Medulla oblongata (tissue), 1 donor: ENCODE measurements at regions not wholly inside any gene's neighbourhood (a gene's known extent, or its start where the extent isn't known, plus 50 kb on each side); places are given as distances from the start of the nearest gene placed in this dataset.
"Not testable (repeated sequence)": the region's sequence is repeated elsewhere in the genome, so short reads cannot be mapped to it uniquely, and the experiment has no call there.

Experiments
- DNase-seq: peaks from one replicate; pipeline ENCODE4 v3.0.0-alpha.2; 2015; ENCODE audit errors: extremely low spot score

- DNase-seq, result peak; percentile 83
Observed at GRCh38 chr3:161914703-161915417, 418.3 kb downstream of the OTOL1 start.

GRCh38 chr3:161915418-161915750 lies 418.8 kb downstream of the OTOL1 start:
- peak; percentile 37 for DNase-seq

GRCh38 chr3:161920196-161920595 lies 423.6 kb downstream of the OTOL1 start:
- no peak for DNase-seq

- DNase-seq, result no peak
Observed at GRCh38 chr3:161925749-161926360, 429.2 kb downstream of the OTOL1 start.

GRCh38 chr3:161927131-161927530 lies 430.5 kb downstream of the OTOL1 start:
- DNase-seq, result no peak

- DNase-seq, result peak; percentile 24
Observed at GRCh38 chr3:161939918-161940620, 443.5 kb downstream of the OTOL1 start.

- no peak for DNase-seq
Observed at GRCh38 chr3:161940621-161940965, 444.0 kb downstream of the OTOL1 start.

- no peak for DNase-seq
Observed at GRCh38 chr3:161941891-161942290, 445.3 kb downstream of the OTOL1 start.

GRCh38 chr3:161943801-161944345 lies 447.3 kb downstream of the OTOL1 start:
- not testable (repeated sequence) for DNase-seq

GRCh38 chr3:161946443-161946960 lies 449.9 kb downstream of the OTOL1 start:
- no peak for DNase-seq

- no peak for DNase-seq
Observed at GRCh38 chr3:161950318-161950868, 453.8 kb downstream of the OTOL1 start.

GRCh38 chr3:161957467-161957866 lies 460.9 kb downstream of the OTOL1 start:
- no peak for DNase-seq

- DNase-seq, result no peak
Observed at GRCh38 chr3:161964857-161965256, 468.2 kb downstream of the OTOL1 start.

GRCh38 chr3:161969867-161970266 lies 473.3 kb downstream of the OTOL1 start:
- no peak for DNase-seq

- no peak for DNase-seq
Observed at GRCh38 chr3:161975201-161975600, 478.6 kb downstream of the OTOL1 start.

GRCh38 chr3:161977063-161977462 lies 480.5 kb downstream of the OTOL1 start:
- DNase-seq, result no peak

GRCh38 chr3:161977850-161978249 lies 481.2 kb downstream of the OTOL1 start:
- DNase-seq, result no peak

GRCh38 chr3:161987933-161988332 lies 491.3 kb downstream of the OTOL1 start:
- DNase-seq, result no peak

- DNase-seq, result no peak
Observed at GRCh38 chr3:161989012-161989411, 492.4 kb downstream of the OTOL1 start.

- DNase-seq, result no peak
Observed at GRCh38 chr3:161990036-161990435, 493.4 kb downstream of the OTOL1 start.

- no peak for DNase-seq
Observed at GRCh38 chr3:161991901-161992540, 495.4 kb downstream of the OTOL1 start.

GRCh38 chr3:161999846-162000245 lies 503.2 kb downstream of the OTOL1 start:
- no peak for DNase-seq
